AG08395 (cell line): ENCODE measurements at regions not wholly inside any gene's neighbourhood (a gene's known extent, or its start where the extent isn't known, plus 50 kb on each side); places are given as distances from the start of the nearest gene placed in this dataset.

Source experiments
- DNase-seq: peaks from one replicate; pipeline ENCODE4 v3.0.0; 2012; ENCODE audit warnings: mixed read lengths, low spot score

DNA sequence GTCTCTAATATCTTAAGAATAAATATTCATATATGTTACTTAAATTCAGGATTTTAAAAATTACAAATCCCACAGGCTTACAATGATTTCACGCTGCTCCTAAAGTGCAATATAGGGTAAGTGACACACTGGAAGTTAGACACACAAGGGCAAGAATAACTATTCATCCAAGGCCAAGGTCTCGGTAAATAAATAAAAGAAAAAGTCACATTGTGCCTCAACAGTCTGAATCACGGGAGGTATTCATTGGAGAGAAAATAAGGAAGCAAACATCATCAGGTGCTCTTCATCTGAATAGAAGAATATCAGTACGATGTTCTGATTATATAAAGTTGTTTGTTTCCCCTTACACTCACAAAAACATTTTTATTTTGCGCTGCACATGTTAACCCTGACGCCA, 820.2 kb downstream of the TRIB2 start:
- DNase-seq, result no peak

DNA sequence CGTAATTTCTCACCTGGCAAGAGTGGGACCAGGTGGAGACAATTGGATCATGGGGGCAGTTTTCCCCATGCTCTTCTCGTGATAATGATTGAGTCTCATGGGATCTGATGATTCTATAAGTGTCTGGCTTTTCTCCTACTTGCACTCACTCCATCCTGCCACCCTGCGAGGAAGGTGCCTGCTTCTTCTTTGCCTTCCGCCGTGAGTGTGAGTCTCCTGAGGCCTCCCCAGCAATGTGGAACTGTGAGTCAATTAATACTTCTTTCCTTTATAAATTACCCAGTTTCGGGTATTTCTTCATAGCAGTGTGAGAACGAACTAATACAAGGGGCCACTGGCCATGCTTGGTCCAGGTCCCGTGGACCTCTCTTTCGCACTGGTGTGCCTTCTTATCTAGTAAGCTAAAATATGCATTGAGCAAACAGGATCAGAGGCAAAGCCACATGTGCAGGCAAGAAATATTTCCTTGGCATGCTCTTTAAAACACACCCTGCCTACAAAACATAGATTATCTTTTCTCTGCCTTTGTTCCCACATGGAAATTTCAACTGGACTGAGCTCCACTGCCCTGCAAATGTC, 821.1 kb downstream of the TRIB2 start:
- DNase-seq, result no peak

DNA sequence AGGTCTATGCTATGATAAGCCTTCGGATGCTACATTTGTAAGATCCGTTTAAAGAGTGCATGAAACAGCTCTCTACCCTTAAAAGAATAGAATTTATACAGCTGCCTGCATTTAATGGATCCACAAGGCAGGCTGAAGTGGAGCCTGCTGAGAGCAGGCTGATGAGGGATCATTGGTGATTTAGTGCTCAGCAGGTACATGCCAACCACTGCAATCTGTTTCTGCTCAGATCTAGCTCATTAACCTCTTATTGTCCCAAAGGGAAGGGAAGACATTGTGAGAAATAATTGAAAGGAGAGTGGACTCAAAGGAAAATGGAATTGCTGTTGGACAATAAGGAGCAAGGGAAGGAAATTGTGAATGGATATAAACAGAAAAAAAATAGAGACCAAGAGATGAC, 822.6 kb downstream of the TRIB2 start:
- DNase-seq, result no peak

DNA sequence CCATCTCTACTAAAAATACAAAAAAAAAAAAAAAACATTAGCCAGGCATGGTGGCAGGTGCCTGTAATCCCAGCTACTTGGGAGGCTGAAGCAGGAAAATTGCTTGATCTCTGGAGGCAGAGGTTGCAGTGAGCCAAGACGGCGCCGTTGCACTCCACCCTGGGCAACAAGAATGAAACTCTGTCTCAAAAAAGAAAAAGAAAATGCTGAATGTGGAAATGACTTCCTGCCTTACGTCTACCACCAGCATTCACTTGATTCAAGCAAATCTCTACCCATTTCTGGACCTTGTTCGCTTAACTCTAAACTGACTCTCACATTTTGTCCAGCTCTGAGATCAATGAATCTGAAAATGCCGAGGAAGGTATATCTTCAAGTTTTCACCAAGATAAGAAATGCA, 825.3 kb downstream of the TRIB2 start:
- no peak for DNase-seq

DNA sequence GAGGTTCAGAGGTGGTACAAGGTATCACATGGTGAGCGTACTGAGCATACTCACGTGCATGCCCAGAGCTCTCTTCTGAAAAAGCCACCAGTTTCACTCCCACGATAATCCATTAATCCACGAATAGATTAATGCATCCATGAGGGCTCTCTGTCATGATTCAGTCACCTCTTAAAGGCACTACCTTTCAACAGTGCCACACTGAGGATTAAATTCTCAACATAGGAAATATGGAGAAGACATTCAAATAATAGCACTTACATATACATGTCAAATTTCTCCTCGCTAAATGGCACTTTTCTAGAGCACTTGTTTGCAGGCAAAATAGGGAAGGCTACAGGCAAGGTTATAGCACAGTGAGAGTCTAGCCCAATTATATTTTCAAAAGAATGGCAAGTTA, 825.9 kb downstream of the TRIB2 start:
- no peak for DNase-seq

DNA sequence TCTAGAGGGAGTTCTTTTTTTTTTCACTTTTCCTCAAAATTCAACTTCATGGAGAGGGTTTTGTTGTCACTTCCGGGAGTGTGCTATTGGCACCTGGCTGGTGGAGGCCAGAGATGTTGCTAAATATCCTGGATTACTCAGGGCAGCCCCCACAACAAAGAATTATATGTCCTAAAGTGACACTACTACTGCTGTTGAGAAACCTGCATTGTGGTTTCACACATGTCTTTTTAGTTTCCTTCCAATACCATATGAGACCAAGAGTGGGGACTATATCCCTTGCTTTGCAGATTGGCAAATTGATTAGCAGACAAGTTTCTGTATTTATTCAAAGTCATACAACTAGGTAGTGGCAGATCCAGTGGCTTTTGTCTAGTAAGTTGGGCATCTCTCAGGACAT, 826.8 kb downstream of the TRIB2 start:
- no peak for DNase-seq

DNA sequence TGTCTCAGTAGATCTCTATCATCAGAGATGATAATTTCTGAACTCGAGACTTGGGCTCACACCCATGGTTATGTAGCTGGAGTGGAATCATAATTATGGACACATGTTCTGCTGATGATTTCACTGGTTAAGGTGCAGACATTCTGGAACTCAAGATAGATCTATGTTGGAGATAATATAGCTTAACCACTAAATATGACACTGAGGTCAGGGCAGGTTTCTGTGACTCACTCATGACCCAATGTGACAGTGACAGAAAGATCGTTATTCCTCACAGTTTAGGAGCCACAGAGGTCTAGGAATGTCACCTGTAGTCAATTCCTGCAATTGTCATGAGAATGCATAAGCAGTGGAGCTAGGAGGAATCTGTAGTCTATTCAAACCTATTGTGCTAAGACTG, 828.6 kb downstream of the TRIB2 start:
- DNase-seq, result no peak

DNA sequence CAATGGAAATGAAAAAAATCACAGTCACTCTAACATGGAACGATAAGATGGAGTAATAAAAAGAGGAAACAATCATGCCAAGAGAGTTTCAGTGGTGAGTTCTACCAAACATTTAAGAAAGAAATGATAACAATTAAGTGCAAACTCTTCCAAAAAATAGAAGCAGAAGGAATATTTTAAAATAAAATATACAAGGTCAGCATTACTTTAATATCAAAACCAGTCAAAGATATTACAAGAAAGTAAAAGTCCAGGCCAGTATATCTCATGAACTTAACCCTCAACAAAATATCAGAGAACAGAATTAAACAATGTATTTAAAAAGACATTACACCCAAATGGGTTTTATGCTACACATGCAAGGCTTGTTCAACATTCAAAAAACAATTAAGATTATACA, 829.4 kb downstream of the TRIB2 start:
- no peak for DNase-seq

DNA sequence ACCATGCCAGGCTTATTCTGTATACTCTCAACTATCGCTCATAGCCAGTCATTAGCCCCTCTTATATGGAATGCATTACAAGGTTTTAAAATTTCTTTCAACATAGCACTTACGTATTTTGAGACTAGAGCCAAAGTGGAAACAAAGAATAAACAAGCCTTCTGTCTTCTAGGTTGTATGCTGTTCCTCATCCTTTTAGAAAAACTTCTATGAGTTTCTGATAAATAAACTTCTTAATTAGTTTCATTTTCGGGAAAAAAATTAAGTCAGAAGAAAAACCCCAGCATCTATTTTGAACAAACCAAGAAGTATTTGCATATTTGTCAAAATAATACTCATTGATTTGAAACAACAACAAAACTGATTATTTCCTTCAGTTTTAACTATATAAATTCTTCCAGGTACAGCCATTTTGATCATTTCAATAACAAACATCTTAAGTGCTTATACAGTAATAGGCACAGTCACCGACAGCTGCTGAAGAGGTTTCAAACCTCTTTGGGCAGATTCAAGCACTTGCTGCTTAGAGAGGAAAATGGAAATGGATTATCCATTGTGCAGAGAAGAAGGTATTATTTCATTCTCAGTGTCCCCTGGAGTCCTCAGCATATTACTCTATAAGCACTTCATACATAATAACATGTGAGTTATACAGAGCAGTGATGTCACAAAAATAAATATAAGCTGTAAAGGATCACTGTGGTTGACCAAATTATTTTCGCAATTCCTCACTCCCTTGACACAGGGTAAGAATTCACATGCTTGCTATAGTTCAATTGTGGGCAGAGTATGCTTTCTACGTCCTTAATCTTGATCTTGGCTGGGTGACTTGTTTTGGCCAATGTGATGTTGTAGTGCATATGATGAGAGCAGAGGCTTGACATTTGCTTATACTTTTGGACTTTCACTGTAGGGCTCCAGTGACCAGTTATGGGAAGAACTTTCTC, 833.8 kb downstream of the TRIB2 start:
- DNase-seq, result no peak

DNA sequence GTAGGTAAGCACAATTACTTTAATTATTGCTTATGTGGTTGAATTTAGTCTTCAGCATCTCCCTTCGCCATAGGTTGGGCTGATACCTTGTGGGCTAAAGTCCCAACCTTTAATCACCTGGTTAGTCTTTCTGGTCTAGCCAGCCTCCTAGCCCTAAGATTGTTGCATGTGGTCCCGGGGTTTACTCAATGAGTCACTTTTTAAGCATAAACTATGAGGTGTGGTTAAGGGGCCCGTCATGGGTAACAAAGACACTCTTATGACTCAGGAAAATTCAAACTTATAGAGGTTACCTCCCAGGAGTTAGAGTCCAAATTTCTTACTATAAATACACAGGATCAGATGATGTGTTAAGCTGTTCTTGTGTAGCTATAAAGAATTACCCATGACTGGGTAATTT, 841.6 kb downstream of the TRIB2 start:
- no peak for DNase-seq

DNA sequence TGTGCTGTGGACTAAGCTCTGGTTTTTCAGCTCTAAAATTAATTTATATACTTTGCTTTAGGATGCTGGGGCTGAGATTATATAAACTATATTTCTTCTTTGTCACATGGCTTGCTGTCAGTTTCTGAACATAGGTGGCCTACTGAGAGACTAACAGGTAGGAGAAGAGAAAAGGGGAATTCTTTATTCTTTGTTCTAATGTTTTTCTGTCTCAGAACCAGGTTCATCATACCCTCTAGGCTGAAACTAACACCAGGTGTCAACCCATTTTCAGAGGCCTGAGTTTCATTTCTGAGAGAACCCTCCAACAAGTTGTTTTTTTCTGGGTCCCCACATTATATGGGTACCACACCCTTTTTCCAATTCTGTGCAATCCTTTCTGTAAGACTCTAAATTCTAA, 843.6 kb downstream of the TRIB2 start:
- no peak for DNase-seq

DNA sequence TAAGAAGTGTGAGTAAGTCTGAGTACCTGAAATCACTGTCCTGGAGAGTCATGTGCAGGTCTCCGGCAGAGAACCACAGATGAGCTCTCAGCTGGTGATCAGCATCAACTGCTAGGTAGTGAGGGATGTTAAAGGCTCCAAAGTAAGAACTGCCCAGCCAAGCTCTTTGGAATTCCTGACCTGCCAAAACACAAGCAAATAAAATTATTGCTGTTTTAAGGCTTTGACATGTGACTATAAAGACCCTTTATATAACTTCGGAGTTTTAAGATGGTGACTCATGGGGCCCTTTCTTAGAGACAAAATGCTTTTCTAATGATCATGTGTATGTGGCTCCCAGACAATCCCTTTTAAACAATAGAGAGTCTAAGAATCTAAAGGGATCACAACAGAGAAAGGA, 855.7 kb downstream of the TRIB2 start:
- no peak for DNase-seq

DNA sequence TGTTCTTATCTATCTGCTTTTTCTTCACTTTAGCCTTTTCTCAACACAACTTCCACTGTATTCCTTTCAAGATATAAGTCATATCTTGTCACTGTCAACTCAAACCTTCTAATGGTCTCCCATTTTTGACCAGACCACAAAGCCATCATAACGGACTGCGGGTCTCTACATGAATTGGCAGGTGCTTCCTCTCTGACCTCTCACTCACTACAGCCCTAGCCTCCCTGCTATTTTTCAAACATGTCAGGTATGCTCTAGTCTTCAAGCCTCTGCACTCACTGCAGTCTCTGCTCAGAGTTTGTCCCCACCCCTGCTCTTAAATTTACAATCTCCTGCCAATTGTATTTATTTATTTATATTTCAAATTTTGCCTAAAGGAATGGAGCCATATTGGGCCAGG, 858.1 kb downstream of the TRIB2 start:
- DNase-seq, result no peak

DNA sequence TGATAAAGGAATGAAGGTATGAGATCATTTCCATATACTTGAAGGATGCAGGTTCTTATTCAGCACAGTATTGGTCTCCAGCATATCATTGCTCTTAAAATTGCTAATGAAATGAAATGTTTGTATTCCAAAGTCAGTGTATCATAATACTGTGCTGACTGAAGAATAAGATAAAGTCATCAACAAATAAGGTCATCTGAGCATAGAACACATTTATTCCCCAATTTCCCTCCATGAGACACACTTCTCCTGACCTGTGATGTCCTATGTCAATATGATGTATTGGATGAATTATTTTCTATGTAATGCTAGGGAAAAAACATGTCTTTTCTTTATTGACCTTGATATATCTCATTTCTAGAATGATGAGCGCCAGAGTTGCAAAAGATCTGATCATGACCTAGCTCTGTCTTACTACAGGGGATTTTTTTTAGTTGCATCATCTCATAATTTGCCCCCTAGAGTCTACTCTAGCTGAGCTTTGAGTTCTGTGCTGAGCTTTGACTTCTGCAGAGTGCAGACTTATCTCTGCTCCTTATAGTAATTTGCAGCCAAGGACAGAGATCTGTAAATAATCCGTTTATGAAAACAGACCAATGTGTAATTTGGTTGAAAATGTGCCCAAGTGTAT, 859.8 kb downstream of the TRIB2 start:
- DNase-seq, result no peak

DNA sequence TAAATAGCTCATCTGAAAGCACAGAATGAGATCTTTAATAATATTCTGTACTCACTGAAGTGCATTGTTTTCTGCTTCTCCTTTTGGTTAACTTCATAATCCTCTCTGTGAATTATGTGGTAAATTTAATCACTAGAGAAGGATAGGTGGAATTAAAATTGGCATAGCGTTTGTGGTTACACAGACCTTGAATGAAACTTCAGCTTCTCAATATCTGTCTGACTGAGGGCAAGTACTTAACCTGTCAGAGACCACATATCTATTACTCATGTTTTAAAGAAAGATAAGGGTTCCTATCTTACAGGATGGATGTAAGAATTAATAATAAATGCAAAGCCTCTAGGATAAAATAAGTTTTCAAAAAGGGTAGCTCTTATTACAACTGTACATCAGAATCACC, 861.8 kb downstream of the TRIB2 start:
- DNase-seq, result no peak

DNA sequence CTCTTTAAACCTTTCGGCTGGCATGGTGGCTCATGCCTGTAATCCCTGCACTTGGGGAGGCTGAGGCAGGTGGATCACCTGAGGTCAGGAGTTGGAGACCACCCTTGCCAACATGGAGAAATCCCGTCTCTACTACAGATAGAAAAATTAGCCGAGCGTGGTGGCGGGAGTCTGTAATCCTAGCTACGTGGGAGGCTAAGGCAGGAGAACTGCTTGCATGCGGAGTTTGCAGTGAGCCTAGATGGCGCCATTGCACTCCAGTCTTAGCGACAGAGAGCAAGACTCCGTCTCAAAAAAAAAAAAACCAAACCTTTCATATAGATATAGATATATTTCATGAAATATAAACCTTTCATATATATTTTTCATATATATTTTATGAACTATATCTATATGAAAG, 864.7 kb downstream of the TRIB2 start:
- no peak for DNase-seq

DNA sequence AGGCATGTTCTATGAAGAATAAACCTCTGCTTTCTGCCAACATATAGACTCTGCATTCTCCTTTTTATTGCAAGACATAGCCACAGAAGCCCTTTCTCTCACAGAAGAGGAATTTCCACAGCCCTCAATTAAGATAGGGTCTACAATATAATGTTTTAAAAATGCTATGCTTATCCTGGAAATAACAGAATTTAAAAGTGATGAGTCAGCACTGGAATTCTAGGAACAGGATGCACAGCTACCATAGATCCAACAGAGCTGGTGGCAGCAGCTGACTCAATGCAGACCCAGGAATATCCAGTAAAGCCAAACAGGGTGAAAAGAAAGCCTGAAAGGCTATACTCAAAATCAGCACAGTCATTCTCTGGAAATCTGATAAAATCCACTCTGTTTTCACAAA, 866.9 kb downstream of the TRIB2 start:
- DNase-seq, result no peak

DNA sequence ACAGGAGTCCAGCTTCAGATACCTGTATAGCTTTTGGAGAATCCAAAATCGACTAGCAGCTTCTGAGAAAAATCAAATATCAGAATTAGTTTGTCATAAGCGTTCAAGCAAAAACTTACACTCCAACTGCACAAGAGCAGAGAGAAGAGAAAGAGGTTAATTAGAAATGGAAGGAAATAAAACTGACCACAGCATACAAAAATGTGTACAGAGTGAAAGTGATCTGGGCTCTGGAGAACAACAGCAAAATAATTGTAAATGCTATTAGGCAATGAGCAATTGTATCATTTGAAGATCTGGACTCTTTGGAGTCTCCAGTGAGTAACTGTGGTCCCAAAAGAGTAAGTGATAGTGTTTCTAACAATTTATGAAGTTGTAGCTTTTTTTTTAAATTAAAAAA, 867.3 kb downstream of the TRIB2 start:
- DNase-seq, result no peak

DNA sequence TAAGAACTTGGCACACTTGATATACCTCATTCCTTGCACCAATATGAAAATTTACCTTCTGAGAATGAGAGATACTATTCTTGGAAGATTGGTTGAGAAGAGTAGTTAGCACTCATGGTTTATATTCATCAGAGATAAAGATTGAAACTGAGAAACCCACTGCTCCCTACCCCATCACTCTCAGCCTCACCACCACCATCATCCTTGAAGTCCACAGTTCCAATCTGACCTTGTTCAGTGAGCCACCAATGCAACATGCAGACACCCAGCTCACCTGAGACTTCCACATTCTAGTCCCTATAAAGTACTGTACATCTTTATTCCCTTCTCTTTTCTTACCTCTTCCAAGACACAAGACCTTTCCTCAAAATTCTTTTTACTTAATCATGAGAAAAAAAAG, 869.0 kb downstream of the TRIB2 start:
- DNase-seq, result no peak

DNA sequence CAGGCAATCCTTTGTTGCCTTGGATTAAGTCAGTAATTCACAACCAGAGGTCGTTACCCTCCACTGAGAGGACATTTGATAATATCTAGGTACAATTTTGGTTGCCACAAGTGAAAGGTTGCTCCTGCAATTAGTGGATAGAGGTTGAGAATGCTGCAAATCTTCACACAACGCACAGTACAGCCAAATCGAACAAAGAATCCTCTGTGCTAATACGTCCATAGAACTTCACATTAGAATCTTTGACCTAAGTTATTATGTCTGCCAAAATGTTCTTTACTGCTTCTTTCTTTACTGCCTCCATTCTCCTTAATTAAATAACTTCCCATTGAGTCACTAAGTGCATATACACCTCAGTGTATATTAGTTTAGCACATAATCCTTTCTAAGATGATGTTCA, 879.5 kb downstream of the TRIB2 start:
- no peak for DNase-seq

DNA sequence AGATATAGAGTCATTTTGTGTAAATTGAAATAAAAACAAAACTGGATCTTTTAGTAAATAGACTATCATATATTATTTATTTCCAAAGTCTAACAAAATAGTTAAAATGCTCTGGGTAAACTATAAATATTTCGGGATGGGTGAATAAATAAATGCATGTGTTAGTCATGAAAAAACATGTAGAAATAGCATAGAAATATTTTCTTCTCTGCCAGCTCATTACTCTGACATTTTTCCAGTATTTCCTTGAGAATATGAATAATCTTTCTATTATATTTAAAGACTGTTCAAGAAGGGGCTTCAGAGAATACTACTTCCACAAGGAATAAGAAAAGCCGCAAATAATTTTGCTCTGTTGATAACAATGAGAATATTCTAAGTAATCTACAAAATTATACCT, 880.4 kb downstream of the TRIB2 start:
- no peak for DNase-seq

DNA sequence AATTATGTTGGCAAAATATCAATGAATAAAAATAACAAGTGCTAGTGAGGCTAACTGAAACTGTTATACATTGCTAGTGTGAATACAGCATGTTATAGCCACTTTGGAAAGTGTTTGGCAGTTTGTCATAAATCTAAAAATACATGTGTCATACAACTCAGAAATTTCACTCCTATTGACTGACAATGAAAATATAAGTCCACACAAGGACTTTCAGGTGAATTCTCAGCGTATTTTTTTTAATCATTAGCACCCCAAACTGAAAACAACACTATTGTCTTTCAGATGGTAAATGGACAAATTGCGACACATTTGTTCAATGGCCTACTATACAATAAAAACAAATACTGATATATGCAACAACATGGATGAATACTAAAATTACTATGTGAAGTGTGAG, 884.8 kb downstream of the TRIB2 start:
- no peak for DNase-seq

DNA sequence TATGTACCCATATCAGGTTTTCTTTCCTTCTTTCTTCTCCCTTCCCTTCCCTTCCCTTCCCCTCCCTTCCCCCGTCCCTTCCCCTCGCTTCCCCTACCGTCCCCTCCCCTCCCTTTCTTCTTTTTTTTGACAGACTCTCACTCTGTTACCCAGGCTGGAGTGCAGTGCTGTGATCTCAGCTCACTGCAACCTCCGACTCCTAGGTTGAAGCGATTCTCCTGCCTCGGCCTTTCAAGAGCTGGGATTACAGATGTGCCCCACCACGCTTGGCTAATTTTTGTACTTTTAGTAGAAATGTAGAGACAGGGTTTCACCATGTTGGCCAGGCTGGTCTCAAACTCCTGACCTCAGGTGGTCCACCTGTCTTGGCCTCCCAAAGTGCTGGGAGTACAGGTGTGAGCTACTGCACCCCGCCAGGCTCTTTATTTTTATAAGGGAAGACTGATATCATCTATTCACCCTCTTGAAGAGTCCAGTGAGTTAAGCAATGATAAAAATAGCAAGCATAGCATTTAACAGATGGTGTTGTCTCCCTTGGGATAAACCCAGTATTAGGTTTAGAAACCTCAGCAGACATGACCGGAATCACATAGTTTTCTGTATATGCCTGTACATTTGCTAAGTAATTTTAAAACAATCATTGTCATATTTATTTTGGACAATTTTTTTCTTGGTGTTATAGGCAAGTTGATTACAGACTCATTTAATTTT, 888.4 kb downstream of the TRIB2 start:
- DNase-seq, result no peak
